ENCODE measurements at regions not wholly inside any gene's neighbourhood (a gene's known extent, or its start where the extent isn't known, plus 50 kb on each side); places are given as distances from the start of the nearest gene placed in this dataset.

GRCh38 chr2:143906850-143907249 is 613.1 kb downstream of the ZEB2 start:
- H3K4me3 ChIP-seq (ENCODE audit: low read depth, low read length), result no peak overlapping the region
- no peak for TF ChIP-seq CTCF (IDR thresholded peaks at IDR 0.05; ENCODE audit: low read depth, low read length)

GRCh38 chr2:143905587-143905986 is 614.3 kb downstream of the ZEB2 start:
- H3K4me3 ChIP-seq (ENCODE audit: low read depth, low read length), result no peak overlapping the region
- no peak for TF ChIP-seq CTCF (IDR thresholded peaks at IDR 0.05; ENCODE audit: low read depth, low read length)

- H3K4me3 ChIP-seq (ENCODE audit: low read depth, low read length), result no peak overlapping the region
- TF ChIP-seq CTCF (IDR thresholded peaks at IDR 0.05; ENCODE audit: low read depth, low read length), result no peak
Measured at GRCh38 chr2:143903172-143903856, 616.6 kb downstream of the ZEB2 start.

GRCh38 chr2:143901185-143901842 is 618.6 kb downstream of the ZEB2 start:
- no peak for TF ChIP-seq CTCF (IDR thresholded peaks at IDR 0.05; ENCODE audit: low read depth, low read length)
- H3K4me3 ChIP-seq (ENCODE audit: low read depth, low read length), result 0 out of 2 replicates have a peak overlapping the region, but pooled peaks have one; percentile 1

- TF ChIP-seq CTCF (IDR thresholded peaks at IDR 0.05; ENCODE audit: low read depth, low read length), result no peak
- no peak overlapping the region for H3K4me3 ChIP-seq (ENCODE audit: low read depth, low read length)
Measured at GRCh38 chr2:143899987-143900386, 619.9 kb downstream of the ZEB2 start.

- no peak for TF ChIP-seq CTCF (IDR thresholded peaks at IDR 0.05; ENCODE audit: low read depth, low read length)
- H3K4me3 ChIP-seq (ENCODE audit: low read depth, low read length), result no peak overlapping the region
Measured at GRCh38 chr2:143893371-143893770, 626.5 kb downstream of the ZEB2 start.

GRCh38 chr2:143891879-143892308 is 628.0 kb downstream of the ZEB2 start:
- H3K4me3 ChIP-seq (ENCODE audit: low read depth, low read length), result no peak overlapping the region
- no peak for TF ChIP-seq CTCF (IDR thresholded peaks at IDR 0.05; ENCODE audit: low read depth, low read length)
